ENCODE measurements at regions not wholly inside any gene's neighbourhood (a gene's known extent, or its start where the extent isn't known, plus 50 kb on each side); places are given as distances from the start of the nearest gene placed in this dataset.
"Not testable (repeated sequence)": the region's sequence is repeated elsewhere in the genome, so short reads cannot be mapped to it uniquely, and the experiment has no call there.

DNA sequence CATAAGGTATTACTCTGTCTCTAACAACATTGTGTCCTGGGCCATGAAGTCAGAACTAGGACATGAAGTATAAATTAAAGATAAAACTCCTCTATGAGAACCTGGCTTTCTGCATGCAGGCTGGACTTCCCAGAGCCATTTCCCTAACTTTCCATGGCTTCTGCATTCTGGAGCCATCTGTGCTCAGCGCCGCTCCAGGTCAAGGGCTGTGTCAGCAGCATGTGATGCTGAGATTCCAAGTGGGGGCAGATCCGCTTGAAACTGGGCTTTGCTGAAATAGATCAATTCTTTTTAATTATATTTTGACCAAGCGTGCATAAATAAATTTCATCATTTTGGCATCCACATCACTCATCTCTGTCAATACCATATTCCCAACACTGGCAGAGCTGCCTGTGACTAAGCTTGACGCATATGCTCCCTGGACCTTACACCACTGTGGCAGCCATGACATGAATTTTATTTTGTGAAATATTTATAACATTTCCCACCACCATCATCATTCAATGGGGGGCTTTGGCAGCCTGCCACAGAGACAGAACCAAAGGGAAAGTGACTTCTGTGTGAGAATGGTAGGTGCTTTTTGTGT lies 110.4 kb upstream of the KCNK1 start:
- DNase-seq (ENCODE audit: extremely low read depth, low read depth), result no peak
- TF ChIP-seq, protein P1, sequence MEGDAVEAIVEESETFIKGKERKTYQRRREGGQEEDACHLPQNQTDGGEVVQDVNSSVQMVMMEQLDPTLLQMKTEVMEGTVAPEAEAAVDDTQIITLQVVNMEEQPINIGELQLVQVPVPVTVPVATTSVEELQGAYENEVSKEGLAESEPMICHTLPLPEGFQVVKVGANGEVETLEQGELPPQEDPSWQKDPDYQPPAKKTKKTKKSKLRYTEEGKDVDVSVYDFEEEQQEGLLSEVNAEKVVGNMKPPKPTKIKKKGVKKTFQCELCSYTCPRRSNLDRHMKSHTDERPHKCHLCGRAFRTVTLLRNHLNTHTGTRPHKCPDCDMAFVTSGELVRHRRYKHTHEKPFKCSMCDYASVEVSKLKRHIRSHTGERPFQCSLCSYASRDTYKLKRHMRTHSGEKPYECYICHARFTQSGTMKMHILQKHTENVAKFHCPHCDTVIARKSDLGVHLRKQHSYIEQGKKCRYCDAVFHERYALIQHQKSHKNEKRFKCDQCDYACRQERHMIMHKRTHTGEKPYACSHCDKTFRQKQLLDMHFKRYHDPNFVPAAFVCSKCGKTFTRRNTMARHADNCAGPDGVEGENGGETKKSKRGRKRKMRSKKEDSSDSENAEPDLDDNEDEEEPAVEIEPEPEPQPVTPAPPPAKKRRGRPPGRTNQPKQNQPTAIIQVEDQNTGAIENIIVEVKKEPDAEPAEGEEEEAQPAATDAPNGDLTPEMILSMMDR (IDR thresholded peaks at IDR 0.05; ENCODE audit: low read depth, low read length), result no peak

DNA sequence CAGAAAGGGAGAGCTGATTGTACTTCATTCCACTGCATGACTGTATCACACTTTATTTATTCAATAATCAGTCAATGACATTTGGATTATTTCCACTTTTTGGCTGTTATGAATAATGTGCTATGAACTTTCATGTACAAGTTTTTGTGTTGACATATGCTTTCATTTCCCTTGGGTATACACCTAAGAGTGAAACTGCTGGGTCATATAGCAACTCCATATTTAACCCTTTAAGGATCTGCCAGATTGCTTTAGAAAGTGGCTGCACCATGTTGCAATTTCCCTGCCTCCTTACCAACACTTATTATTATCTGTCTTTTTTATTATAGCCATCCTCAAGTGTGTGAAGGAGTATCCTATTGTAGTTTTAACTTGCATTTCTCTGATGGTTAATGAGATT lies 108.8 kb upstream of the KCNK1 start:
- TF ChIP-seq, protein P1 (IDR thresholded peaks at IDR 0.05; ENCODE audit: low read depth, low read length), result no peak
- DNase-seq (ENCODE audit: extremely low read depth, low read depth), result no peak

DNA sequence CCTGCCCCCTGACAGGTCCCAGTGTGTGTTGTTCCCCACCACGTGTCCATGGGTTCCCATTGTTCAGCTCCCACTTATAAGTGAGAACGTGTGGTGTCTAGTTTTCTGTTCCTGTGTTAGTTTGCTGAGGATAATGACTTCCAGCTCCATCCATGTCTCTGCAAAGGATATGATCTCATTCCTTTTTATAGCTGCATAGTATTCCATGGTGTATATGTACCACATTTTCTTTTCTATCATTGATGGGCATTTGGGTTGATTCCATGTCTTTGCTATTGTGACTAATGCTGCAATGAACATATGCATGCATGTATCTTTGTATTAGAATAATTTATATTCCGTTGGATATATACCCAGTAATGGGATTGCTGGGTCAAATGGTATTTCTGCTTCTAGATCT lies 108.0 kb upstream of the KCNK1 start:
- not testable (repeated sequence) for DNase-seq (ENCODE audit: extremely low read depth, low read depth)

DNA sequence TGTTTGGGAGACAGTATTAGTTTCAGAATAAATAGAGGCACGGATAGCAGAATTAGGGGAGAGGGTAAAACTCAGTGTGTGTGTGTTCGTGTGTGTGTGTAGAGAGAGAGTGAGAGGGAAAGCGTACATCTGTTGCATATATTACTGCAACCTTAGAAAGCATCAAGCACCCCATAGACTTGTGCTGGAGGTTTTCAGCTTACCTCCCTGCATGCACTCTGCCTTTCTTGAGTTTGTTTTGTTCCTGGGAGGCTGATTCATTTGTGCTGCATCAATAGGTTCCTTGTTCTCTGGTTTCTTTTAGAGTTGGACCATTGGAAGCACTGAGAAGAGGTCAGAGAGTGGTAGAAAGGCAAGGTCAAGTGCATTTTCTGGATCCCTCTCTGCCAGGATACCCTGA lies 104.4 kb upstream of the KCNK1 start:
- no peak for DNase-seq (ENCODE audit: extremely low read depth, low read depth)
- TF ChIP-seq, protein P1 (IDR thresholded peaks at IDR 0.05; ENCODE audit: low read depth, low read length), result no peak

DNA sequence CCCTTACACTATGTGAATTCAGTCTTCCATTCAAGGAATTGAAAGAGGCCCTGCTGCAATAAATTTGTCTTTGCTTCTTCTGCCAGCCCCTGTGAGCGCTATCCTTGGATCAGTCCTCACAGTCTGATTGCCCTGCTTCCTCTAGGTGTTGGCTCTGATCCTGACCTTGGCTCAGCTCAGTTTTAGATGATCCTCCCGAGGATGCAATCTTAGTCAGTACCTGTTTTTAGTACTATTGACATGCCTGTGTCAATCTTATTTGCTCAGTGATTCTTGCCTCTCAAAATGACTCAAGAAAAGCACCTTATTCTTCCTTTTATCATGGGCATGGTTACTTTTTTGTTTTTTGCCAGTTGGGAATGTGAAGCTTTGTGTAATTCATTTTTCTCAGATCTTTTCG lies 101.4 kb upstream of the KCNK1 start:
- TF ChIP-seq, protein P1 (IDR thresholded peaks at IDR 0.05; ENCODE audit: low read depth, low read length), result no peak
- no peak for DNase-seq (ENCODE audit: extremely low read depth, low read depth)

DNA sequence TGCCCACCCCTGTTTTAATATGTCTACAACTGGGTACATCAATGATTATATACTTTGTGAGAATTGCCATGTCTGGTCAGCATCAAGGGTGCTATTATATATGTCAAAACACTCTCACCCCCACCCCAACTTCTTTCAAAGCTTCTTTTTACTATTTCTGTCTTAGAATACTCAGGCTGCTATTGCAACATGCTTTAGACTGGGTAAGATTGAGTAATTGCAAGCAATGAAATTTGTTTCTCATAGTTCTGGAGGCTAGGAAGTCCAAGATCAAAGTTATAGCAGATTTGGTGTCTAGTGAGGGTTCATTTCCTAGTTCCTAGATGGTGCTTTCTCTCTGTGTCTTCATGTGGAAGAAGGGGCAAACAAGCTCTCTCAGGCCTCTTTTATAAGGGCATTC lies 100.5 kb upstream of the KCNK1 start:
- TF ChIP-seq, protein P1 (IDR thresholded peaks at IDR 0.05; ENCODE audit: low read depth, low read length), result no peak
- no peak for DNase-seq (ENCODE audit: extremely low read depth, low read depth)

DNA sequence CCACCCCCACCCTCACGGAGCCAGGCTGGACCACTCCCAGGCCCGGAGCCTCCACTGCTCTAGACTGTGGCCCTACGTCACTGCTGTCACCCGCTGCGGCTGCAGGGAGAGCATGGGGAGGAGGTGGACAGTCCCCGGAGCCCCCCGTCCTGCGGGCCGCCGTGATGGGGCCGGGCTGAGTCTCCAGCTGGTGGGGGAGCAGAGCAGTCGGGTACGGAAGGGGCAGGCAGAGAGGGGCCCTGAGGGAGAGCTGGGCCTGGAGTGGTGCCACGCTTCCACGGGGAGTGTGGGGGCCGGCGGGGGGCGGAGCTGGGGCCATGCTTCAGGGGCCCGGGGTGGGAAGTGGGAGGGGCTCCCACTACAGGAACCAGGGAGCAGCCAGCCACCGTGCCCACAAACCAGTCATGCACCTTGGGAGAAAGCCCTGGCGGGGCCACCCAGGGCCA lies 98.9 kb upstream of the KCNK1 start:
- TF ChIP-seq, protein P1 (IDR thresholded peaks at IDR 0.05; ENCODE audit: low read depth, low read length), result no peak
- DNase-seq (ENCODE audit: extremely low read depth, low read depth), result no peak

DNA sequence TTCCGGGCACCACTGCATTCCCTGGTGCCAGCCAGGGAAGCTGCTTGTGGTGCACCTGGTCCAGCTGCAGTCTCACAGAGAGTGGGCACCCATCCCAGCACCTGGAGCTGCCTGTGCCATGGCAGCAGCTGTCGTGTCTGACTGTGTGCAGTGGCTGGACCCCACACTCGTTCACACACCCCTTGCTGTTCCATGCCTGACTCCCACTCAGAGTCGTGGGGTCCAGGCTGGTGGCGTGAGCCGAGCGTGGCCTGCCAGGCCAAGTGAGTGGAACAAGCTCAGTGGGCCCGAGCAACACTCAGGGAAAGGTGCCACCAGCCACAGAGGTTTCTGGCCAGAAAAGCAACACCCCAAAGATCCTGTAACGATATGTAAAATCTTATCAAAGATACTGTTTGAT lies 97.2 kb upstream of the KCNK1 start:
- TF ChIP-seq, protein P1 (IDR thresholded peaks at IDR 0.05; ENCODE audit: low read depth, low read length), result no peak
- no peak for DNase-seq (ENCODE audit: extremely low read depth, low read depth)
